ENCODE measurements at regions not wholly inside any gene's neighbourhood (a gene's known extent, or its start where the extent isn't known, plus 50 kb on each side); places are given as distances from the start of the nearest gene placed in this dataset.

GRCh38 chr13:44266305-44266704, 107.3 kb upstream of the SERP2 start:
- Histone ChIP-seq H3K4me3 (ENCODE audit: extremely low read depth in 1 of 4, insufficient read depth in 2 of 4, low read depth in 3 of 4, low read length in 4 of 4) (no peak overlapping the region), H2AFZ (ENCODE audit: low read length) (no peak overlapping the region), H2BK15ac (ENCODE audit: low read length) (no peak overlapping the region), H2BK20ac (ENCODE audit: low read length) (no peak overlapping the region), H2BK5ac (ENCODE audit: low read depth, low read length) (no peak overlapping the region), H2AK5ac (ENCODE audit: low read depth, low read length) (no peak overlapping the region), H3K23me2 (ENCODE audit: low read depth, low read length) (peaks cover 3% of the 10 kb centered on the region; the same call in 1 of the 2 replicates), H4K8ac (ENCODE audit: extremely low read depth, insufficient read depth, low read length) (no peak overlapping the region), H2BK120ac (replicated peaks; ENCODE audit: low read depth, low read length) (no peak overlapping the region), H3K79me2 (ENCODE audit: control insufficient read depth in 1 of 2, insufficient read depth in 2 of 2, low read length in 2 of 2) (no peaks in the 10 kb centered on the region), H3K9ac (replicated peaks in 1 of 4; ENCODE audit: extremely low read depth in 1 of 4, low read depth in 3 of 4, low read length in 3 of 4) (no peak overlapping the region), H3K9me3 (ENCODE audit: insufficient read depth in 2 of 2, low read depth in 1 of 2, low read length in 1 of 2) (peaks cover 0 to 5% of the 10 kb centered on the region in 2 experiments; a peak in 1 of 4 replicates), H4K5ac (ENCODE audit: insufficient read length, low read depth, low read length) (no peak overlapping the region), H3K36me3 (ENCODE audit: control insufficient read depth in 2 of 4, insufficient read depth in 4 of 4, low read length in 3 of 4) (no peaks in the 10 kb centered on the region), H2BK12ac (ENCODE audit: low read depth, low read length) (no peak overlapping the region), H3K23ac (ENCODE audit: insufficient read length) (no peak overlapping the region), H3K14ac (ENCODE audit: insufficient read length) (no peak overlapping the region), H4K91ac (replicated peaks; ENCODE audit: insufficient read length, low read length) (no peak overlapping the region), H3K56ac (replicated peaks; ENCODE audit: insufficient read length, low read depth, low read length) (no peak overlapping the region), H3K4me1 (replicated peaks in 1 of 4; ENCODE audit: control insufficient read depth in 3 of 4, insufficient read depth in 4 of 4, low read length in 3 of 4) (peaks cover 0 to 3% (median under 1%) of the 10 kb centered on the region in 4 experiments; a peak in 3 of 7 replicates), H3K27me3 (replicated peaks in 1 of 4; ENCODE audit: control insufficient read depth in 3 of 4, extremely low read depth in 1 of 4, insufficient read depth in 3 of 4, low read length in 3 of 4) (no peaks in the 10 kb centered on the region), H3K4me2 (ENCODE audit: insufficient read depth in 1 of 2, low read depth in 2 of 2, low read length in 2 of 2) (no peak overlapping the region), H3K4ac (replicated peaks; ENCODE audit: insufficient read length, low read depth, low read length) (no peak overlapping the region), H3K27ac (ENCODE audit: low read depth, low read length) (no peak overlapping the region), H3K18ac (ENCODE audit: extremely low read depth, low read length) (no peak overlapping the region), H4K20me1 (replicated peaks in 1 of 2; ENCODE audit: control insufficient read depth in 1 of 2, insufficient read depth in 2 of 2, low read length in 2 of 2) (no peaks in the 10 kb centered on the region), H3K79me1 (ENCODE audit: low read depth, low read length) (no peaks in the 10 kb centered on the region)
- CTCF ChIA-PET (ENCODE audit: partially characterized antibody), result interaction anchor here (0.7 to 1.0 kb wide), 2 partner anchors 7 to 15 kb away, joined by 3 read pairs; no protein-coding TSS in a partner anchor
- DNase-seq (ENCODE audit: low read depth in 1 of 2, low spot score in 2 of 2) (no peak), FAIRE-seq (no peak)
- POLR2A ChIA-PET (ENCODE audit: partially characterized antibody), result no interaction called here
- peak; percentile 18 to 42; a peak in 3 of 4 replicates for TF ChIP-seq RAD21 (IDR thresholded peaks at IDR 0.05 in 1 of 2, conservative IDR thresholded peaks at IDR 0.05 in 1 of 2; ENCODE audit: low read depth in 2 of 2, low read length in 2 of 2)
- no peak for TF ChIP-seq GABPA (IDR thresholded peaks at IDR 0.05; ENCODE audit: borderline replicate concordance, insufficient read depth, low read length)
- TF ChIP-seq KDM1A (IDR thresholded peaks at IDR 0.05; ENCODE audit: borderline replicate concordance, low read length), result no peak
- TF ChIP-seq, protein P1, sequence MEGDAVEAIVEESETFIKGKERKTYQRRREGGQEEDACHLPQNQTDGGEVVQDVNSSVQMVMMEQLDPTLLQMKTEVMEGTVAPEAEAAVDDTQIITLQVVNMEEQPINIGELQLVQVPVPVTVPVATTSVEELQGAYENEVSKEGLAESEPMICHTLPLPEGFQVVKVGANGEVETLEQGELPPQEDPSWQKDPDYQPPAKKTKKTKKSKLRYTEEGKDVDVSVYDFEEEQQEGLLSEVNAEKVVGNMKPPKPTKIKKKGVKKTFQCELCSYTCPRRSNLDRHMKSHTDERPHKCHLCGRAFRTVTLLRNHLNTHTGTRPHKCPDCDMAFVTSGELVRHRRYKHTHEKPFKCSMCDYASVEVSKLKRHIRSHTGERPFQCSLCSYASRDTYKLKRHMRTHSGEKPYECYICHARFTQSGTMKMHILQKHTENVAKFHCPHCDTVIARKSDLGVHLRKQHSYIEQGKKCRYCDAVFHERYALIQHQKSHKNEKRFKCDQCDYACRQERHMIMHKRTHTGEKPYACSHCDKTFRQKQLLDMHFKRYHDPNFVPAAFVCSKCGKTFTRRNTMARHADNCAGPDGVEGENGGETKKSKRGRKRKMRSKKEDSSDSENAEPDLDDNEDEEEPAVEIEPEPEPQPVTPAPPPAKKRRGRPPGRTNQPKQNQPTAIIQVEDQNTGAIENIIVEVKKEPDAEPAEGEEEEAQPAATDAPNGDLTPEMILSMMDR (IDR thresholded peaks at IDR 0.05; ENCODE audit: control extremely low read depth in 1 of 3, insufficient read depth in 1 of 3, low read depth in 1 of 3, low read length in 3 of 3), result peak in 2 of 3 experiments; percentile 4 to 10; a peak in 2 of 4 replicates
- WGBS, 2 experiments (ENCODE audit: extremely low coverage in 1 of 2, insufficient coverage in 1 of 2, insufficient read length in 1 of 2, insufficient replicate concordance in 2 of 2, low coverage in 1 of 2, low lambda C conversion rate in 2 of 2, missing lambda C conversion rate in 1 of 2), result 74% methylated on average over 3 of the region's 3 CpGs; no CpG with 5 or more reads in 1 of the 2 experiments
